ENCODE measurements at regions not wholly inside any gene's neighbourhood (a gene's known extent, or its start where the extent isn't known, plus 50 kb on each side); places are given as distances from the start of the nearest gene placed in this dataset.
"Not testable (repeated sequence)": the region's sequence is repeated elsewhere in the genome, so short reads cannot be mapped to it uniquely, and the experiment has no call there.

DNA sequence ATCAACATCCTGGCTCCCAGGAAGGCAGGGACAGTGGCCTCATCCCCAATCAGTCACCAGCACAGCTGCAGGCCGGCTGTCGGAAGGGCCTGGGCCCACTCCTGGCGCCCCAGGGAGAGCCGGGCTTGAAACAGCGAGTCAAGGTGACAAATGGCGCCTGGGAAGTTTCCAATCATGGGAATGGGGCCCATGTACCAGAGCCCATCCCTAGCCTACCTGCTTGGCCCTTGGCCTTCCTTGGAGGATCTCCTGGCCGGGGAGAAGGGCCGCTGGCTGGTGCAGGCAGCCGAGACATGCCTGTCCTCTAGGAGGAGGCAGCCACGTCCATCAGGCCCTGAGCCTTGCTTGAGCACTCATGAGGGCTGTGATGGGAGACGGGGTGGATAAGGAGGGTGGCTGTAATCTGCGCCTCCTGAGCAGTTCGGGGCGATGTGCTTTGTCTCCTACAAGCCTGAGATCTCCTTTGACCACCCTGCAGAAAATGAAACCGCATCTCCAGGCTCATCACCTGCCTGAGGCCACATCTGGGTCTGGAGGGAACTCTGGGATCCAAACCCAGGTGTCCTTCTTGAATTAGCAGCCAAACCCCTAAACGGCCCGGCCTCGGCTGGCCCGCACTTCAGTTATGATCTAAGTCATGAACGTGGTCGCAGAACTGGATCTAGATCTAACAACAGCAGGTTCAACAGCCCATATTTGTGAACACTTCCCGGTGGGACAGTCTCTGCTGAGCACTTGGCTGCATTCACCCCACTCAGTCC lies 862.0 kb downstream of the TBC1D22A start:
- DNase-seq (ENCODE audit: low spot score): no peak

GRCh38 chr22:47623763-47624148 lies 861.3 kb downstream of the TBC1D22A start:
- no peak for DNase-seq (ENCODE audit: low spot score)

GRCh38 chr22:47623066-47623762 lies 860.8 kb downstream of the TBC1D22A start:
- no peak for DNase-seq (ENCODE audit: low spot score)

GRCh38 chr22:47622541-47622940 lies 860.1 kb downstream of the TBC1D22A start:
- DNase-seq (ENCODE audit: low spot score): no peak

DNA sequence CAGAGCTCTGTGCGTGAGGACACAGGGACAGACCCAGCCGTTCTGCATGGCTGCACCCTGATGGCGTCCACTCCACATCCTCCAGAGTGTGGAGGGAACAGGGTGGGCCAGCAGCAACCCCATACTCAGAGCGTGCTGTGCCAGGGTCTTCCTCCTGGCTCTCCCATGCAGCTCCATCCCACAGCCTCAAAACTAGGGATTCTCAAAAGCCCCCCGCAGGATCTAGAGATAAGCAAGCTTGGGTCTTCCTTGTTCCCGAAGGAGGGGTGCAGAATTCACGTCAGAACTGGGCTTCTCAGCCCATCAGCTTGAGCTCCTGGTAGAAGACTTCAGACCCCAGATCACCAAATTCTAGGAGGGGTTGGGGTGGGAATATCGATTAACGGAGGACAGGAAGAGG lies 858.8 kb downstream of the TBC1D22A start:
- no peak for DNase-seq (ENCODE audit: low spot score)

DNA sequence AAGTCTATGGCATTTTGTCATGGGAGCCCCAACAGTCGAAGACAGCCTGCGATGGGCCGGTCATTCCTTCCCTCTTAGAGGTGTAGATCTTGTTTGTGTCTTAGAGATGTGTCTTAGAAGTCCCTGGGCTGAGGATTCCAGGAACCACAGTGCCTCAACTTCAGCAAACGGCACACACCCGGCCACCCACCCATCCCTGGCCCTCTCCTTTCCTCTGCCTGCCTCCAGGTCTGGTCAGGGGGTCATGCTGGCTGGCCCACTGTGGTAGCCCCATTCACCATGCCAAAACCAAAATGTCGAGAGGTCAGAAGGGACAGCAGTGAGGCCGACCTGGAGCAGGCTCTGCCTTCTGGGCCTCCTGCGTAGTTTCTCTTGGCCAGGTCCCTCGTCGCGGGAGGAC lies 857.9 kb downstream of the TBC1D22A start:
- no peak for DNase-seq (ENCODE audit: low spot score)

- no peak for DNase-seq (ENCODE audit: low spot score)
Observed at GRCh38 chr22:47619631-47620030, 857.2 kb downstream of the TBC1D22A start.

- DNase-seq (ENCODE audit: low spot score): no peak
Observed at GRCh38 chr22:47618180-47619010, 855.9 kb downstream of the TBC1D22A start.

GRCh38 chr22:47617186-47617585 lies 854.7 kb downstream of the TBC1D22A start:
- DNase-seq (ENCODE audit: low spot score): no peak

- no peak for DNase-seq (ENCODE audit: low spot score)
Observed at GRCh38 chr22:47616396-47617020, 854.1 kb downstream of the TBC1D22A start.

DNA sequence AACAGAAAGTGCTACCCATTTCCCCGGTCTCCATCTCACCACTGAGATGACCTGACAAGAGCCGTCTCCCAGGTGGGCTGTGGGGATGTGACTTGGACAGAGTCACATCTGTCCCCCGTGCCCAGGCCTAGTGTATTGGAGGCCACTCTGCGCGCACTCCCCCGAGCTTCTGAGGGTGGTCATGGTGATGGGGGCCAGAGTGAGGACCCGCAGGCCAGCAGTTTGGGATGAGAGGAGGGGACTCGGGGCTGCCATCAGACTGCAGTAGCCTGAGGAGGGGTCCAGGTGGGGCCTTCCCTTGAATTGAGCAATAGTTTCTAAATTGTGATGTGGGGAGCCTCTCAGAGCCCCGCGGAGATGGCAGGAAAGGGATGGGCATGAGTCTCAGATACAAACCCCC lies 852.6 kb downstream of the TBC1D22A start:
- no peak for DNase-seq (ENCODE audit: low spot score)

DNA sequence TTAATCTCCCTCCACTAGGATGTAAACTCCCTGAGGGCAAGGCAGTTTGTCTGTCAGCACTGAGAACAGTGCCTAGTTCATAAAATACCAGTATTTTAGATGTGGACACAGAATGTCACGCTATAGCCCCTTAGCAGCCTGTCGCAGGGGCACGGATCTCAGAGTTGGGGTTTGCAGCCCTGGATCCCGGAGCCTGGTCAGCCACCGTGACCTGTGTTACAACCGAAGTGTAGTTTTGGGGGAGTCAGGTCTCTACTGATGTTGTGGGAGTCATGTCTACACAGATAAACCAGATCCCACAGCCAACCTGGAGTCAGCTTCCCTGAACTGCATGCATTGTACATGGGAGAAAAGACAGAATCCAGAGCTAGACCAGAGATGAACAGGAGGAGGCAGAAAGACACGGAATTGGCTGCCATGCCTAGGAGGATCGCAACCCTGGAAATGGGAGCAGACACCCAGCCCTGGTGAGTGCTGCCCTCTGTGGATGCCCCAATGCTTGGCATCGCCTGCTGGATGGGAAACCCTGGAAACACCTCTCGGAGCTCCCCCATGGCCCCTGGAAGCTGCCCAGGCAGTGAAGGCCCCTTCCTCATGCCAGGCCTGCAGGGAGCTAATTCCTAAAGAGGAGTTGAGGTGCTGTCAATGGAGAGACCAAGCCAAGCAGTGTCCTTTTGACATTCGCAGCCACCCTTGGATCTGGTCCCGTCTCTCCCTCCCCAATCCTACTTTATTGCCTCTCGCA lies 851.3 kb downstream of the TBC1D22A start:
- DNase-seq (ENCODE audit: low spot score): no peak

DNA sequence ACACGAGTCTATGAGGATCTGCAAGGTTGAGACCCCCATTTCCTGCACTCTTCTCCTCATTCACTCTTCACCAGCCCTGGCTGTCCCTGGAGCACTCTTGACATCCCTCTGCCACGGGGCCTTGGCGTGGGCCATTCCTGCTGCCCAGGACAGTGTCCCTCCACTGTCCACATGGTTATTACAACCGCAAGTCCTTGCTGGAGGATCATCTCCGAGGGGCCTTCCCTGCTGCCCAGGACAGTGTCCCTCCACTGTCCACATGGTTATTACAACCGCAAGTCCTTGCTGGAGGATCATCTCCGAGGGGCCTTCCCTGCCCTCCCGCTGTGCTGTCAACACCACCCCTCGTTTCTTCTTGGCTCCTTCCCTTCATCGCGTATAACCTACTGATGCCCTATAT lies 850.7 kb downstream of the TBC1D22A start:
- DNase-seq (ENCODE audit: low spot score): not testable (repeated sequence)

DNA sequence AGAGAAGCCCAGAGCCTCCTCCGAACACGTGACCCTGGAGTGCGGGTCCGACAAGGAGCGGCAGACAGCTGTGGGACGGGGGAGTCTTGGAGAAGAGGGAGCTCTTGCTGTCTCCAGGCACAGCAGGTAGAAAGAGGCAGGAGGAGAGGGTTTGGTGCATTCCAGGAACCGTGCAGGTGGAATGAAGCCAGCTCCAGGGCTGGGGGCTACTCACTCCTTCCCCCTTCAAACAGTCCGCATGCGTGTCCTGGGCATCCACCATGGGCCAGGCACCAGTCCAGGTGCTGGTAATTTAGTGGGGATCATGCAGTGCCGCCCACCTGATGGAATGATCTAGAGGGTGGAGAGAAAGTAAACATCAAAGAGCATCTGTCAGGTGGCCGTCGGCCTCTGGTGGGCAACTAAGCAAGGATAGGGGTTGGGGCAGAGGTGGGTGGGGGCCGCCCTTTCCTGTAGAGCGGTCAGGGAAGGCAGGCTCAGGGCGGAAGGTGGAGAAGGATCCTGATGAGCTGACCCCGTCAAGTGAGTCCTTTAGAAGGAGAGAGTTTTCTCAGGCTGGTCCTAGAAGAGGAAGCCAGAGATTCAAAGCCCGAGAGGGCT lies 850.0 kb downstream of the TBC1D22A start:
- no peak for DNase-seq (ENCODE audit: low spot score)

DNA sequence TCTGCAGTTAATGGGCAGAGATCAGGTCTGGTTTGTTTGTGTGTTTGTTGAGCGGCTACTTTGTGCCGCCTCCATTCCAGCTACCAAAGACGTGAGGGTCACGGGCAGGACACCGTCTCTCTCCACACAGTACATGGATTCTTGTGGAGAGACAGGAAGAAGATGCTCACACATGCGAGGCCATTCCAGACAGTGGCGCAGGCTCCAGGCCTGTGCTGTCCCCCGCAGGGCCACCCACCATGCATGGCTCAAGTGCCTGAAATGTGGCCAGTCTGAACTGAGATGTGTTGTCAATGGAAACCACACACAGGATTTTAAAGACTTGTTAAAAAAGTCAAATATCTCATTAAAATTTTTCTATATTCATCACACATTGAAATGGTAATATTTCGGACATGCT lies 848.3 kb downstream of the TBC1D22A start:
- no peak for DNase-seq (ENCODE audit: low spot score)

DNA sequence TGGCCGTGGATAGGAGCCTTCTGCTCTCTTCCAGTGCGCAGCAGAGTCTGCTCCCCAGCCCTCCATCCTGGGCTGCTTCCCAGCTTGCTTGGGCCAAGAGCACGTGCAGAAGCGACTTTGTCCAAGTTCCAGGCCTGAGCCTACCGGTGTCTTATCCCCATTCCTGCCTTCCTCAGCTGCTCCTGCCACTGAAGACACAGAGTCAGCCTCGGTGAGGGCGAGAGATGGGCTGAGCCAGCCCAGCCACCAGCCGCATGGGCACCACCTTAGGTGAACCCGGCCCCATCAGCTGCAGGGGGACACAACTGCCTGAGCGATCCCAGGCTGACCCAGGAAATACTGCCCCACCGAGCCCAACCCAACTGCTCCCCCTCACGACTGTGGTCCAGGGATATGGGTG lies 847.8 kb downstream of the TBC1D22A start:
- no peak for DNase-seq (ENCODE audit: low spot score)

- DNase-seq (ENCODE audit: low spot score): no peak
Observed at GRCh38 chr22:47609653-47610052, 847.2 kb downstream of the TBC1D22A start.

- no peak for DNase-seq (ENCODE audit: low spot score)
Observed at GRCh38 chr22:47608421-47608820, 846.0 kb downstream of the TBC1D22A start.

DNA sequence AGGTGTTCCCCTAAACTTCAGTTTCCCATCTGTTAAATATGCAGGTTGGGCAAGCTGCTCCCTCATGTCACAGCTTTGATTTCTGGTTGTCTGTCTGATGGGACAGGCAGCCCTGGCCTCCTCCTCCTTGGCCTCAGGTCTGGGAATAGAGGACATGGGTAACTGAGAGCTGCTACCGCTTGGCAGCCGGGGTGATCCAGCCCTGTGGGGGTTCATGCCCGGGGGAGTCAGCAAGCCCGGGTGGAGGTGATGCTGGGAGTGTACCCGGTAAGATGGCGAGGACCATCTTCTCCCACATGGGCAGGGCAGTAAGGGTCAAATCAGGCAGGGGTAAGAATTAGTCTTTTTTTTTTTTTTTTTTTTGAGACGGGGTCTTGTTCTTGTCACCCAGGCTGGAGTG lies 845.0 kb downstream of the TBC1D22A start:
- no peak for DNase-seq (ENCODE audit: low spot score)

GRCh38 chr22:47606426-47606825 lies 844.0 kb downstream of the TBC1D22A start:
- no peak for DNase-seq (ENCODE audit: low spot score)

GRCh38 chr22:47605886-47606285 lies 843.4 kb downstream of the TBC1D22A start:
- DNase-seq (ENCODE audit: low spot score): no peak

Data from HT-29 (cell line).